Femur (tissue), 1 donor: ENCODE measurements at regions not wholly inside any gene's neighbourhood (a gene's known extent, or its start where the extent isn't known, plus 50 kb on each side); places are given as distances from the start of the nearest gene placed in this dataset.
A peak's percentile ranks its signal among the peaks of the same experiment; 100 is the strongest.

Experiments
- DNase-seq: peaks from one replicate; pipeline ENCODE4 v3.0.0-alpha.2; 2017

DNA sequence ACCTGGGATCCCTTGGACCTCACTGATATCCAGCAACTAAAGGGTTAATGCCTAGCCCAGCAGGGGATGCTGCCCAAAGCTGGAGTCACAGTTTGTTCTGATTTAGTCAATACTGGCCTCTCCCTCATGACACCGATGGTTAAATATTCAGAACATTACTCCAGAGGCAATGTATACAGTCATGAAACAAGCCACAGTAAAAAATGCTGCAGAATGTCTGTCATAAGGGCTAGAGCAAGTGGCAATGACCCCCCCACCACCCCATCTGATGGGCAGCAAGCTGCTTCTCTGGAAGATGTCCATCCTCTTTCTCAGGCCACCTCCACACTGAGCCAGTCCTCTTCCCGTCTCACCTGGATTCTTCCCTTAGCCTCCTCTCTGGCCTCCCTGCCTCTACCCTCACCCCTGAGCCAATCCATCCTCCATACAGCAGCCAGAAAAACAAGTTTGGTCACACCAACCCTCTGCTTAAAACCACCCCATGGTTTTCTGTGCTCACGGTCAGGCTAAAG, 99.0 kb upstream of the KCNG1 start:
- DNase-seq, result no peak

DNA sequence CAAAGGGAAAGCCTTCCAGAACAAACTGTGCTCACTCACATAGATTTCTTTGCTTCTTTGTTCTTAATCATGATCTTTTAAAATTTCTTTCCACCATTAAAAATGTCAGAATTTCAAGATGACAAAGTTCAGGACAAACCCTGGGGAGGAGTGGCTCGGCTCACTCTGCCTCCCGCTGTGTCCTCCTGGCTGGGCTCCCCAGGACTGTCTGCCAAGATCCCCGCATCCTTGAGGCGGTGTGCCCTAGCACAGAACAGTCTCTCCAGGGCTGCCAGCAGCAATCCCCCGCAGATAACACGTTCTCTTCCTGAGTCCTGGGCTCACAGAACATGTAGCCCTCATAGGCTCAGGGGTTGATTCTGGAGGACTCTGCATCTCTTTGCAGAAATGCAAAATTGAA, 98.4 kb upstream of the KCNG1 start:
- DNase-seq, result no peak

DNA sequence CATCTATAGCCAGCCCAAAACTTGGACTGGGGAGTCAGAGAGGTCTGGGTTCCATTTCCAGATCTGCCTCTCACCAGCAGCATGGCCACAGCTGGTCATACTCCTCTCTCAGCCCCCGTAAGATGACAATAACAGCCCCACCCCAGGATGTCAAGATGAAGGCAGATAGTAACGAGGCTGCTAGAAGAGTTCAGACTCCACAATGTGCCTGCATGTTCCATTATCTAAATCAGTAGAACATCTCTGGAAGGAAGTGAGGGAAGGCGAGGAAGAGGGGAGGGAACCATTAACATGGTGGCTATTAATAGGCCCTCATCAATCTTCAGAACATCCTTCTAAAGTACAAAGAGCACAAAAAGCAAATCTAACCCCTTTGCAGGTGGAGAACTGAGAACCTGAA, 98.0 kb upstream of the KCNG1 start:
- DNase-seq, result no peak

DNA sequence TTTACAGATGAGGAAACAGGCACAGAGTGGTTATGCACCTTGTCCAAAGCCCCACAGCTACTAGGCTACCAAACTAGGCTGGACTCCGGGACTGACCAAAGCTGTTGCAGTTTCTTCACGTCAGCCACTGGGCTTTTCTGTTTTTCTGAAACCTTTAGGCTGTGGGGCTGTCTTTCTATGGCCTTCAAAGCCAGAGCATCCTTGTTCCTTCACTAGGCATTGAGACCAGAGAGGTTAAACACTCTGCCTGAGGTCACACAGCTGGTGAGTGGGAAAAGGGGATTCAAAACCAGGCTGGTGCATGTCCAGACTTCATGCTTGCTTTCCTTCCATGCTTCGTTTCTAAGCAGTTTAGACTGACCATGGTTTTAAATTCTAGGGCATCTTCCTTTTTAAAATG, 97.5 kb upstream of the KCNG1 start:
- no peak for DNase-seq

DNA sequence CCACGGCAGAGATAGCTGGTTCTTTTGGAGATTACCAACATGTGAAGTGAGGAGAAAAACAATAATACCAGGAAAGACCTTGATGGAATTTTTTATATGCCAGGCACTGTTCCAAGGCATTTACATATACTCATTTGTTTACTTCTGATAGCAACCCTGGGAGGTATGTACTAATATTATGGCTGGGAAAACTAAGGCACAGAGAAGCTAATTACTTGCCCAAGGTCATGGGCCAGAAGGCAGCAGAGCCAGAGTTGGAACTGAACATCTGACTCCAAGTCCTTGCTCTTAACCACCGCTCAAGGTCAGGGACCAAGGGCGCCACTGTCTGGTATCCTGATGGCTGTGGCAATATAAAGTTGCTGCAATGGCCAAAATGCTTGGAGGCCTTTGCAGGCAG, 97.0 kb upstream of the KCNG1 start:
- no peak for DNase-seq

DNA sequence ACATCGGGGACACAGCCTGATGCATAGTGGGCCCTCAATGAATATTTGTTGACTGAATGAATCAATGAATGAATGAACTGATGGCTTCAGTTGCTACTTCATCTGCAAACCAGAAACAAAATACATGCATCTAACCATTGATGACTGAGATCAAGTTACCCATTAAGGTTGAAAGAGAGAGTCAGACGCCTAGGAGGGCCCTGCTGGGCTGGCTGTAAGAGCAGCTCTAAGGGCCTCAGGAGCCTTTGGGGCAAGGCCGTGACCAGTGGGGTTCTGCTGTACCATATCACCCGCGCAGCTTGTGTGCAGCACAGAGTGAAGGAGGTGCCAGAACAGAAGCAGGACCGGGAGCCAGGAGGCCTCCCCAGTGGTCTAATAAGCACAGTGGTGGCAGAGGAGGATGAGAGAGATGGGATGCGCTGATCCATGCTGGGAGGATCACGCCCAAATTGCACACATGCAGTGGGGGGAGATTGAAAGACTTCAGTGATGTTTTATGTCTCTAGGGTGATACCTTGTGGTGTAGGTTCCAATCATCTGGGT, 96.1 kb upstream of the KCNG1 start:
- DNase-seq, result no peak

DNA sequence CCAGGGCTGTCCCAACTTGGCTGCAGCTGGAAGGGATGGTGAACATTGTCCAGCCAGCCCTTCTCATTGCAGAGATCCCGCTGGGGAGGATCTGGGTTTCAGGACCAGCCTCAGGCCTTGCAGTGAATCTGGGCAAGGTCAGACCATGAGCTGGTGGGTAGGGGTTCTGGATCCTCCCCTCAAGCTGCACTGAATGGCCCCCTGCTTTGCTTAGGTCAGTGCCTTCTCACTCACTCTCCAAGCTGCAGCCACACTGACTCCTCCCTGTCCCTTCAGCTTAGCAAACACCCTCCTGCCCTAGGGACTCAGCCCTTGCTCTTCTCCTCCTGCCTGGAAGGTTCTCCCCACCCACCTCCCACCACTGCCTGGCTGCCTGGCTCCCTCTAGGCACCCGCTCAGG, 95.3 kb upstream of the KCNG1 start:
- DNase-seq, result no peak

DNA sequence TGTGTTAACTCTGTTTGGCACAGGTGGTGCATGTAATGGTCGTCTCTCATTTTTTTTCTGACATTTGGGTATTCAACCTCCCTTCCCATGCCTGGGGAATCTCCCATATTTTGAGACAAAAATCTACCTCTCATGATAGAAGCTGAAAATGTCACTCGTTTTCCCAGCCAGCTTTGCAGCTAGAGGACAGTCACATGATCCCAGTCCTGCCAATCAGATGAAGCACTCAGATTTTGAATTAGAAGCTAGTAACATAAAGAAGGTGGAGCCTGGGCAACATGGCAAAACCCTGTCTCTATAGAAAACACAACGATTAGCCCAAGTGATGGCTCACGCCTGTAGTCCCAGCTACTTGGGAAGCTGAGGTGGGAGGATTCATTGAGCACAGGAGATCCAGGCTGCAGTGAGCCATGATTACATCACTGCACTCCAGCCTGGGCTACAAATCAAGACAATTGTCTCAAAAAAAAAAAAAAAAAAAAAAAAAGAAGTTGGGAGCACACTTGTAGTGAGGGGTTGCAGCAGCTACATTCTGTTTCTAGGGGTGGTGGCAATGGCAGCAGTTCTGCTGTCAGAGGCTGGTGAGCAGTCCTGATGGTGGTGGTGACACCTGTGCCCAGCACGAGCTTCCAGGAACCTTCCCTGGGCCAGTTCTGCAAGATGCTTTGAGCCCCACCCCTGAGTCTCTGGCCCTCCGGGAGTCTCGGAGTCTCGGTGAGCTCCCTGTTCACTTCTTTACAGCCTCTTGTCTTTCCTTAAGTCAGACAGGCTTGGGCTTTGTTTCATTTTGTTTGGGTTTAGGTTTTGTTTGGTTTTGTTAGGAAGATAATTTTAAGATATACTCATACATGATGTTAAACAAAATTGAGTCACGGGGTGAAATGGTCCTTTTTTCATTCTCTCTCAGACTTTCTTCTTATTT, 94.1 kb upstream of the KCNG1 start:
- no peak for DNase-seq

DNA sequence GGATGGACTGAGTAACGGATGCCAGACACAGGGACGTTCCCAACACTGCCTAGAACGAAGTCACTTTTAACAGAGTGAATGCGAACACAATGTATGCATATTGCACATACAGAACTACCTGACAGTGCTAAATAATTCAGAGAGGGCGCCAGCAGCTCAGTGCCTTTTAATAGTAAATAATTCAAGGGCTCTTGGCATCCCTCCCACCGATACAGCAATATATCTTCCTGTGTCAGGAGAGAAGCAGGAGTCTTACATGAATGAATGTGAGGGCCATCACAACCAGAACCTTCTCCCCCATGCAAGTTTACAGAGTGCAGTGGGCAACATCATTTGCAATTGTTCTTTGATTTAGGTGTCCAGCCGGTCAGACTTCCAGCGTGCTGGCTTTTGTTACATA, 88.4 kb upstream of the KCNG1 start:
- no peak for DNase-seq

DNA sequence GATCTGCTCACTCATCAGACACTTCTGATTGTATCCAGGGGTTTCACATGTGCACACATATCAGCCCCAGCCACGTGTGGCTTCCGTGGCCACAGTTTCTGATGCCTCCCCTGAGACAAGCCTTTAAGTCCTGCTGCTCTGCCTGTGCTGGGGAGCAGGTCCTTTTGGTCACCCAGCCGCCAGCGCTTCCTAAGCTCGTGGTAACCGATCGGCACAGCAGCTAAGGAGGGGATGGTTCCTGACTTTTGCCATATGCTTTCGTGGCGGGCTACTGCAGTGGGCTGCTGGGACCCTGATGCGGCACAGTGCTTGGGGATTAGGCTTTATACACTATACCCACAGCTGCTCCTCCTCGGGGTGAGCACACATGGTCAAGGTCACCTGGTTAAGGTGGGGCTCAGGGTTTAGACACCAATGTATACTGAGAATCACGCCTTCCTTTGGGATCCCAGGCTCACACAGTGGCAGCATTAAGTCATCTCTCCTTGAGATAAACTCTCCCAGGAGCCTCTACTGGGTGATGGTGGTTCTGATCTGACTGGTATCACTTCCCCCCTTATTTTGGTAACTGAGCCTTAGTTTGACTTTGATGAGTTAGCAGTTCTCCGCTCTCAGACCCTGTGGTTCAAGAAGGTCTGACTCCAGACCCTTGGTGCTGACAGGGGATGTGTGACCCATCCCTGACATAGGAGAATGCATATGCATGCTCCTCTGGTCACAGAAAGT, 85.9 kb upstream of the KCNG1 start:
- no peak for DNase-seq

DNA sequence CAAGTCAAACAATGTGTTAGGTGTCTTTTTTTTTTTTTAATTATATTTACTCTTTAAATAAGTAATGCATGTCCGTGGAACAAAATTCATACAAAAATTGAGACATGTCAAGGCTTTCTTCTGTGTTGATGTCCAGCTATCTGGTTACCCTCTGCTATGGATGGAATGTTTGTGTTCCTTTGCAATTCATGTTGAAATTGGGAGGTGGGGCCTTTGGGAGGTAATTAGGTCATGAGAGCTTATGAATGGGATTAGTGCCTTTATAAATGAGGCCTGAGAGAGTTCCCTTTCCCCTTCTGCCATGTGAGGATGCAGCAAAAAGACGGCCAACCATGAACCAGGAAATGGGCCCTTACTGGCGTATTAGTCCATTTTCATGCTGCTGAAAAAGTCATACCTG, 83.1 kb upstream of the KCNG1 start:
- DNase-seq, result no peak

DNA sequence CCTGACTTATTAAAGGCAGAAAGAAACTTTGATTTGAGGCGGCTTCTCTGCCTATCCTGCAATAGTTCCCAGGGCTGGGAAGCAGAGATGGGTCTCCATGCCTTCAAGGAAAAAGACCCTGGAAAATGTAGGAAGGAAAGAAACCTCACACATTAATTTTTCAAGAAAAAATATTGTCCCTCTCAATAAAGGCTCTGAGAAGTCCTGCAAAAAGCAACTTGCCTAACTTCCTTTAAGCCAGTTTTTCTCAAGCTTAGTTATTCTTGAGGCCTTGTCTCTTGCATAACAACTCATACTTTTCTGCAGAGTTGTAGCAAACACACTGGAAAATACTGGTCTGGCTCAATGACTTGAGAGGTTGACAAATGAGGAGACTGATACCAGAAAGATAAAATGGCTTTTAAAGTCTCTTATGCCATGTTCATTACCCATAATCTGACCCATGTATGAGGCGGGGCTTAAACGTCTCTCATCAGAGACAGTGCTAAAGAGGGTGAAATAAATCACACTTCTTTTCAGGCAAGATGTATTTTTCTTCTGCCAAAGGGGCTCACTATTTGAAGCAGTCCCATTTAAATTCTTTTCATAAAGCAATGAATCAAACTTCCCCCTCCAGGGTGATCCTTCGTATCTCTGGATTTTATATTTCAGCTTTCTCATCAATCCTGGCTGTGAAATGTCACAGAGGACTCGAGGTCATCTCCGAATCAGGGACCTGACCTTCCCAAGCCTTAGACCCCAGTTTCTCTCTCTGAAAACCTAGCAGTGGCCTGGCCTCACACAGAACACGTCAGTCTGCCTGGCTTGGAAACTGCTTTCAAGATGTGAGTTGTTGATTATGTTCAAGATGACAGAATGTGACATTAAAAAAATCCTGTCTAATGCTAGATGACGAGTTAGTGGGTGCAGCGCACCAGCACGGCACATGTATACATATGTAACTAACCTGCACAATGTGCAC, 82.3 kb upstream of the KCNG1 start:
- DNase-seq, result no peak

DNA sequence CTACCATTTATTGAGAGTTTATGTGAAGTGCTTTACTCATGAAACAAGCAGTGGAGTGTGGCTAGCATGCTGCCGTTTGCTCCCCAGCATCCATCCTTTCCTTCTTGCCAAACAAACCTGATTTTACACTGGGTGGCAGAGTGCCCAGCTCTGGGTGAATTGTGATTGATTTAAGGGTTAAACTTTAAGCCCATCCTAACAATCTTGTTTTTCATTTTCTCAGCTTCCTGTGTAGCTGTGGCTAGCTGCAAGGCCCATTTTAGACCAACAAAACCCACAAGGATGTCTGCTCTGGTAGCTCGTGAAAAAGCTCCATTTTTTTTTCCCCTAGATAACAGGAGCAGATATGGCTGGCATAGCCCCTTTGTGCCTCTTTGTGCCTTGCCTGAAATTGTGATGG, 77.7 kb upstream of the KCNG1 start:
- no peak for DNase-seq

DNA sequence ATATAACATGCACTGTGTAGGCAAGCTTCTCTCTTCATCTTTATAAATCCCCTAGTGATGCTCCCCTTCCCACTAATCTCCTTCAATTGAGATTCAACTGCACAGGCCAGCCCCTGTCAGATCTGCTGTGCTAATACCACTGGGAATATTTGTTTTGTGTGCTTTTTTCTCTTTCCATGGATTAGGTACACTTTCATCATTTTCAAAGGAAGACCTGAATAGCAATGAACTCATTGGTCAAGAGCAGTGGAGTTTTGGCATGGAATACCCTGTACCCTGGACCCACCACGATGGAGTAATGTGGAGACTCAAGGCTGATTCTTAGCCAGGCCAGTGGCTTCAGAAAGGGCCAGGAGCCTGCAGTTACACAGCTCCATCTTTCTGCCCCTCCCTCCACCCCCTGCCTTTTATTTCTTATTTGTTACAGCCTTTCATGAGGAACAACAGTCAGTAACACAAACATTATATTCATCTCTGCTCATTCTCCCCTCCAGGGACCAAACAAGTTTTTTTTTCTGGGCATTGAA, 75.4 kb upstream of the KCNG1 start:
- DNase-seq, result no peak

DNA sequence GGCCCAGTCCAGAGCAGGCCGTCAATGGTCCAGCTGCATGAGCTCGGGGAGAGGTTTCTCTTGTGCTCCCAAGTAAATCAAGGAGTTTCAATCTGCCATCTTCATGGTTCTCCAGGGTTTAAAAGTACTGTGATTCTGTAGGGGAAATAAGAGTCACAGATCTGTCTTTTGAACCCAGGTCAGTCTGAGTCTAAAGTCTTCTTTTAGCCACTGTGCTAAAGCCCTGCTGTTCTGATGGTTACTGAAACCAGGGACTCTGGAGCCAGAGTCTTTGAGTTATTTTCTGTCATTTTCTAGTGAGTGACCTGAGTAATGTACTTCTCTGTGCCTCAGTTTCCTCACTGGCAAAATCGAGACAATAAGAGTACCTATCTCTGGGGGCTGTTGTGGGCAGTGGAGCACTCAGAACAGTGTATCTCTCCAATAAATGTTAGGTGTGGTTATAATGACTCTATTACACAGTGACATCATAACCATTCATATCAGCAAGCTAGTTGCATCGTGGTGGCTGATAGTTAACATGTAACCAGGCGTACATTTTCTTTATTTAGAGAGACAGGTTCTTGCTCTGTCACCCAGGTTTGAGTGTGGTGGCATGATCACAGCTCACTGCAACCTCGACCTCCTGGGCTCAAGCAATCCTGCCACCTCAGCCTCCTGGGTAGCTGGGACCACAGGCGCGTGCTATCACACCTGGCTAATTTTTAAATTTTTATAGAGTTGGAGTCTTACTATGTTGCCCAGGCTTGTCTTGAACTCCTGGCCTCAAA, 74.6 kb upstream of the KCNG1 start:
- no peak for DNase-seq

DNA sequence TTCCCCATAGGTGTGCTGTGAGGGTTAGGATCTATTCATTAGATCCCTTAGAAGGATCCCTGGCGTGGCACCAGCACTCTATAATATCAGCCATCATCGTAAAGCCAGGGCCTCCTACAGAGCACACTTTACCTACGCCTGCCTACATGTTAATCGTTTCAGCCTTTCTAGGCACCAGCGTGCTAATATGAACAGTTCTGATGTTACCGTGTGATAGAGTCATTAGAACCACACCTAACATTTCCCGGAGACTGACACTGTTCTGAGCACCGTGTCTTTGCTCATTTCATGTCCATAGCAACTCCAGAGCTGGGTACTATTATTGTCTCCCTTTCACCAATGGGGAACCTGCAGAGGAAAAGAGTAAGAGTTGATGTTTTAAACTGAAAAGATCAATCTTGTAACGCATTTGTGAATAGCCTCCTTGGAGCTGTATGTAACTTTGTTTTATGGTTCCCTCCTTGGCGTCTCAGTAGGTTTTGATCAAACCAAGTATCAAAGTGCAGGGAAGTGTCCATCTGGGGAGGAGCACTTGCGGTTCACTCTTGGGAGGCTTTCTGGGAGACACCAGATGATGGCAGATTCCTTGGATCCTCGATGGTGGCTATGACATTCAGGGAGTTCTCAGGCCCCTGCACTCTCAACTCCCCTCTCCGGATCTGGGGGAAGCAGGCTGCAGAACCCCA, 73.8 kb upstream of the KCNG1 start:
- no peak for DNase-seq

DNA sequence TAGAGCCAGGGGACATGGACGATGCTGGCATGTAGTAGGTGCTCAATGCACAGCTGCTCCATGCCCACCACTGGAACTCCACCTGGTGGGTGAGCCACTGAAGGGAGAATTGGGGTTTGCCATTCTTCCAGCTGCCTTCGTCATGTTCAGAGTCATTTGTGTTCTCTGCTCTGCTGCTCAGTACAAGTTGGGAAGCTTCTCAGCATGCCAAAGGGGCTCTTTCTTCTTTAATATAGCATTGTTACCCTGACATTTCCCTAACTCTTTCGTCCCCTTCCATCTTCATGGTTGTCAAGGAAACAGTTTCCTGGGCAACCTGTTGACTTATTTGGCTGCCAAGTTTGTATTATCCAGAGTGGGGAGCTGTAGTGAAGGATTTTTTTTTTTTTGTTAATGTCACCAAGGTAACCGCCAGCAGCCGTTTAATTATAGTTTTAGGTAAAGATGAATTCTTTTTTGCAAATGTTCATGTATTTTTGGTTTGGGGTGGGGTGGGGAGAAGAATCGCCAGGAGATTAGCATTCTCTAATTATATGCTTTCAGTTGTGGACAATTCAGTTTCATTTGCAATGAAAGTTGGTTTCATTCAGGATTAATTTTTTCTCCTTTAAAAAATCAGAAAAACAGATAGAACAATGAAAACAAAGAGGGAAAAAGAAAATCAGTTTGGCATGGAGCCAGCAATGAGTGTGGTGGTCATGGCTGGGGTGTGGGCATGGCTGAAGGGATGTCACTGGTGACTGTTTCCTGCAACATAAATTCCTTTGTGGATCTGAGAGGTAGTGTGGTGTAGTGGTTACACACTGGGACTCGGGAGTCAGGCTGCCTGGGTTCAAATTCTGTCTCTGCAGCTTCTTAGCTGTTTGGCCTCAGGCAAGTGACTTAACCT, 73.0 kb upstream of the KCNG1 start:
- DNase-seq, result no peak

DNA sequence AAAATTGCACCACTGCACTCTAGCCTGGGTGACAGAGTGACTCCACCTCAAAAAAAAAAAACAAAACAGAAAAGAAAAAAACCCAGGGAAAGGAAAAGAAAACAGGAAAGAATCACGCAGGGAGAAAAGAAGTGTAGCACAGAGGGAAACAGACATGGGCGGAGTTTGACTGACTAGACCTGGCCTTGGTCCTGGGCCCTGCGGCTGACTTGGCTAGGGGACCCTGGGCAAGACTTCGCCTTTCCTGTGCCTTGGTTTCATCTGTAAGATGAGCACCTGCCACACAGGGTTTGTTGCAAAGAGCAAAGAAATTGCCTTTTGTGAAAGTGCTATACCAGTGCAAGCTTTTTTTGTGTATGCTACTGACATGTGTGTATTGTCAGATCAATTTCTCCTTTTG, 71.3 kb upstream of the KCNG1 start:
- peak; percentile 46 for DNase-seq

DNA sequence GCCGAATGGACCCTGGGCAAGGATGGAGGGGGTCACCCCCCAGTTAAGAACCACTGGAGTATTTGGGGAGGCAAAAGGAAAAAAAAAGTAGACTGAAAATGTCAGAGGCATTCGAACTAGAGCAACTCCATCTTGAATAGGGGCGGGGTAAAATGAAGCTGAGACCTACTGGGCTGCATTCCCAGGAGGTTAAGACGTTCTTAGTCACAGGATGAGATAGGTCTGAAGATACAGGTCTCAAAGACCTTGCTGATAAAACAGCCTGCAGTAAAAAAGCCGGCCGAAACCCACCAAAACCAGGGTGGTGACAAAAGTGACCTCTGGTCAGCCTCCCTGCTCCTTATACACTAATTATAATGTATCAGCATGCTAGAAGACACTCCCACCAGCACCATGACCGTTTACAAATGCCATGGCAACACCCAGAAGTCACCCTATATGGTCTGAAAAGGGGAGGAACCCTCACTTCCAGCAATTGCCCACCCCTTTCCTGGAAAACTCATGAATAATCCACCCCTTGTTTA, 70.4 kb upstream of the KCNG1 start:
- DNase-seq, result peak; percentile 38

DNA sequence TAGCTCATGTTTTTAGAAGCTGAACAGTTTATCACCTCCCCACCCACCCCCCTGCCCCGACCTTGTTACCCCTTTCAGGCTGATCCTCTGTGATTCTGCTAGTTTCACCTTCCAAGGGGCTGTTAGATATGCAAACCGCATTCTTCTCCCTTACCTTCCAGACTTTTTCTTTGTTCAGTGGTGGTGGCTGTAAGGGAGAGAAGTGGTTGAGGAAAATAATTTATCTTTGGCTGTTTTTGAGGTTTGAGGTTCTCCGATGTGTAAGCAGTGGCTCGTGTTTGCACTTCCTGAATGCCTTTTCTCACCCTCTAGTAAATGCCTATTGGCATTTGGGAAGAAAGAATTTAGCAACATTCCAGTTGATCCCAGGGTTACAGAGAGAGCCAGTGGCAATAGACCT, 69.4 kb upstream of the KCNG1 start:
- no peak for DNase-seq
